ENCODE measurements at regions not wholly inside any gene's neighbourhood (a gene's known extent, or its start where the extent isn't known, plus 50 kb on each side); places are given as distances from the start of the nearest gene placed in this dataset.

GRCh38 chr22:27350306-27350705 lies 451.2 kb downstream of the MN1 start:
- DNase-seq (ENCODE audit: low read depth) = no peak

GRCh38 chr22:27352426-27352825 lies 449.1 kb downstream of the MN1 start:
- DNase-seq (ENCODE audit: low read depth) = no peak

- no peak for DNase-seq (ENCODE audit: low read depth)
These were observed 443.3 kb downstream of the MN1 start for GRCh38 chr22:27358096-27358870.

- no peak for DNase-seq (ENCODE audit: low read depth)
These were observed 431.3 kb downstream of the MN1 start for GRCh38 chr22:27370269-27370668.

- no peak for DNase-seq (ENCODE audit: low read depth)
These were observed 430.6 kb downstream of the MN1 start for GRCh38 chr22:27370987-27371386.

- DNase-seq (ENCODE audit: low read depth) = no peak
These were observed 429.2 kb downstream of the MN1 start for GRCh38 chr22:27372364-27372763.

- no peak for DNase-seq (ENCODE audit: low read depth)
These were observed 428.4 kb downstream of the MN1 start for GRCh38 chr22:27372969-27373670.

GRCh38 chr22:27377501-27378295 lies 423.9 kb downstream of the MN1 start:
- DNase-seq (ENCODE audit: low read depth) = no peak

- no peak for DNase-seq (ENCODE audit: low read depth)
These were observed 423.2 kb downstream of the MN1 start for GRCh38 chr22:27378311-27378800.

- no peak for DNase-seq (ENCODE audit: low read depth)
These were observed 422.6 kb downstream of the MN1 start for GRCh38 chr22:27378995-27379394.

- DNase-seq (ENCODE audit: low read depth) = no peak
These were observed 420.7 kb downstream of the MN1 start for GRCh38 chr22:27380855-27381254.

GRCh38 chr22:27381552-27381951 lies 420.0 kb downstream of the MN1 start:
- no peak for DNase-seq (ENCODE audit: low read depth)

GRCh38 chr22:27381960-27382742 lies 419.4 kb downstream of the MN1 start:
- DNase-seq (ENCODE audit: low read depth) = no peak

GRCh38 chr22:27382947-27383346 lies 418.6 kb downstream of the MN1 start:
- no peak for DNase-seq (ENCODE audit: low read depth)

GRCh38 chr22:27383896-27384295 lies 417.7 kb downstream of the MN1 start:
- no peak for DNase-seq (ENCODE audit: low read depth)

- DNase-seq (ENCODE audit: low read depth) = no peak
These were observed 416.1 kb downstream of the MN1 start for GRCh38 chr22:27385261-27385998.

GRCh38 chr22:27386186-27386585 lies 415.4 kb downstream of the MN1 start:
- DNase-seq (ENCODE audit: low read depth) = no peak

GRCh38 chr22:27387561-27387960 lies 414.0 kb downstream of the MN1 start:
- DNase-seq (ENCODE audit: low read depth) = no peak

GRCh38 chr22:27388090-27388600 lies 413.4 kb downstream of the MN1 start:
- no peak for DNase-seq (ENCODE audit: low read depth)

GRCh38 chr22:27389727-27390075 lies 411.9 kb downstream of the MN1 start:
- DNase-seq (ENCODE audit: low read depth) = no peak

Measured in activated T-cell treated with anti-CD3 and anti-CD28 coated beads for 1 hour (primary cell).